PC-3 (cell line): ENCODE measurements at regions not wholly inside any gene's neighbourhood (a gene's known extent, or its start where the extent isn't known, plus 50 kb on each side); places are given as distances from the start of the nearest gene placed in this dataset.

Experiments
- ATAC-seq: fragments of 200-7000 bp; cut with Tn5 transposase; 2 replicates; pipeline ENCODE4 v1.9.1; 2020; ENCODE audit warnings: mild to moderate bottlenecking, moderate library complexity
- BruUV-seq: library from RNA; stranded (reverse); fragments of 400-500 nt; replicated peaks from 2 replicates; lab custom pipeline; 2021; lab: Mats Ljungman, UMichigan
- CTCF ChIA-PET: fragments of 300-600 bp; sonication (Branson Sonifier 250); formaldehyde crosslinking; loops from one replicate; lab custom pipeline; 2022; ENCODE audit warnings: antibody characterized with exemption; lab: Charles Lee
- POLR2A ChIA-PET: fragments of 300-600 bp; sonication (Branson Sonifier 250); formaldehyde crosslinking; loops from one replicate; lab custom pipeline; 2022; ENCODE audit warnings: antibody characterized with exemption; ENCODE audit not compliant: unreplicated experiment; lab: Charles Lee
- DNase-seq: peaks from one replicate; pipeline ENCODE4 v3.0.0-alpha.2; 2015
- H2AFZ ChIP-seq: fragments of 300-600 bp; sonication (generic); 2 replicates; pipeline ENCODE4 v1.6.0; 2016; ENCODE audit warnings: antibody characterized with exemption, low read length
- H3F3A ChIP-seq: fragments of 300-600 bp; sonication (generic); one replicate; pipeline ENCODE4 v1.6.0; 2017; ENCODE audit warnings: antibody characterized with exemption, low read length, control low read depth, mild to moderate bottlenecking; ENCODE audit not compliant: unreplicated experiment
- H3K27ac ChIP-seq: fragments of 300-600 bp; sonication (generic); 2 replicates; pipeline ENCODE4 v1.5.1; 2016; ENCODE audit warnings: mild to moderate bottlenecking, low read length
- H3K27me3 ChIP-seq: fragments of 300-600 bp; sonication (generic); 2 replicates; pipeline ENCODE4 v1.6.1; 2016; ENCODE audit warnings: low read length, mixed read lengths
- H3K36me3 ChIP-seq: fragments of 300-600 bp; sonication (generic); 2 replicates; pipeline ENCODE4 v1.6.1; 2016; ENCODE audit warnings: low read depth, mixed run types, low read length, mixed read lengths
- H3K4me1 ChIP-seq: fragments of 300-600 bp; sonication (generic); 2 replicates; pipeline ENCODE4 v1.5.1; 2016; ENCODE audit warnings: low read length; ENCODE audit not compliant: insufficient read depth
- H3K4me2 ChIP-seq: fragments of 300-600 bp; sonication (generic); 2 replicates; pipeline ENCODE4 v1.6.0; 2016; ENCODE audit warnings: low read length
- H3K4me3 ChIP-seq: fragments of 300-600 bp; sonication (generic); 2 replicates; pipeline ENCODE4 v1.5.1; 2016; ENCODE audit warnings: mild to moderate bottlenecking, low read length, mixed read lengths
- H3K79me2 ChIP-seq: fragments of 300-600 bp; sonication (generic); 2 replicates; pipeline ENCODE4 v1.6.1; 2017; ENCODE audit warnings: low read length, mixed read lengths
- H3K9ac ChIP-seq: fragments of 300-600 bp; sonication (generic); 2 replicates; pipeline ENCODE4 v1.6.0; 2016; ENCODE audit warnings: mild to moderate bottlenecking, low read length
- H3K9me2 ChIP-seq: fragments of 300-600 bp; sonication (generic); replicated peaks from 2 replicates; pipeline ENCODE4 v1.6.1; 2016; ENCODE audit warnings: mixed run types, low read length, mixed read lengths
- H3K9me3 ChIP-seq: fragments of 300-600 bp; sonication (generic); 2 replicates; pipeline ENCODE4 v1.6.1; 2016; ENCODE audit warnings: low read length, mixed read lengths
- H4K20me1 ChIP-seq: fragments of 300-600 bp; sonication (generic); 2 replicates; pipeline ENCODE4 v1.6.1; 2016; ENCODE audit warnings: low read length, mixed read lengths
- EZH2 ChIP-seq: fragments of 300-600 bp; sonication (generic); IDR thresholded peaks from one replicate; pipeline ENCODE4 v1.6.1; 2017; ENCODE audit warnings: antibody characterized with exemption, mild to moderate bottlenecking, low read length; ENCODE audit not compliant: unreplicated experiment
- EZH2phosphoT487 ChIP-seq: fragments of 300-600 bp; sonication (generic); IDR thresholded peaks from 2 replicates; pipeline ENCODE4 v1.6.1; 2018; ENCODE audit warnings: mild to moderate bottlenecking, antibody characterized with exemption, low read length, borderline replicate concordance
- intact Hi-C: fragments of 100-400 bp; cut with micrococcal nuclease; formaldehyde crosslinking; loops from 2 replicates; pipeline ENCODE4 v1.9.0; 2023
- TF ChIP-seq, protein P1 (sequence below): fragments of 300-600 bp; sonication (generic); conservative IDR thresholded peaks from 2 replicates; pipeline ENCODE4 v1.5.1; 2017; ENCODE audit warnings: antibody characterized with exemption, low read depth, mild to moderate bottlenecking, low read length

DNA sequence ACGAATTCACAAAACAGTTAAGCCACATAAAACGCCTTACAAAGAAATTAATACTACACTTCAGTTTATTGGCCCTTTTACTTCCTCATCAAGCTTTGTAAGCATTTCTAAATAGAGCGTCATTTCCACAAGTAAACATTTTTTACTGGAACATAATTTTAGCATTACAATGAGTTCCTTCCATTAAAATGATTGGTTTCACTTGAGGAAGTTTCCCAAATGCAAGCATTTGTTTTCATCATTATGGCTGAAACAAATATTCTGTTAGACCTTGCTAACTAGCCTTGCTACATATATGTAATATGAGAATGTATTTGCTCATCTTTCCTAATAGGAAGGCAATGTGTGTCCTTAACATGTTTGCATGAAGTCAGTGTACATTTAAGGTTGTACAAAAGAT is 579.1 kb downstream of the IRS1 start:
- Histone ChIP-seq H2AFZ (no peak overlapping the region), H3K79me2 (no peaks in the 10 kb centered on the region), H3K36me3 (no peaks in the 10 kb centered on the region), H3K4me1 (peaks cover 8% of the 10 kb centered on the region; the same call in 1 of the 2 replicates), H3K9ac (no peak overlapping the region), H3K9me3 (no peaks in the 10 kb centered on the region), H4K20me1 (no peaks in the 10 kb centered on the region), H3F3A (no peaks in the 10 kb centered on the region), H3K27ac (peak overlapping the region; percentile 27; the same call in 1 of the 2 replicates), H3K27me3 (no peaks in the 10 kb centered on the region), H3K9me2 (no peaks in the 10 kb centered on the region), H3K4me2 (no peak overlapping the region), H3K4me3 (no peak overlapping the region)
- CTCF ChIA-PET, result no interaction called here
- no TSS peak for BruUV-seq
- POLR2A ChIA-PET, result no interaction called here
- peak; percentile 49 for ATAC-seq
- peak; percentile 33 for DNase-seq
- intact Hi-C loops, result no loop called here
- TF ChIP-seq EZH2 (no peak), EZH2phosphoT487 (no peak)
- TF ChIP-seq, protein P1, sequence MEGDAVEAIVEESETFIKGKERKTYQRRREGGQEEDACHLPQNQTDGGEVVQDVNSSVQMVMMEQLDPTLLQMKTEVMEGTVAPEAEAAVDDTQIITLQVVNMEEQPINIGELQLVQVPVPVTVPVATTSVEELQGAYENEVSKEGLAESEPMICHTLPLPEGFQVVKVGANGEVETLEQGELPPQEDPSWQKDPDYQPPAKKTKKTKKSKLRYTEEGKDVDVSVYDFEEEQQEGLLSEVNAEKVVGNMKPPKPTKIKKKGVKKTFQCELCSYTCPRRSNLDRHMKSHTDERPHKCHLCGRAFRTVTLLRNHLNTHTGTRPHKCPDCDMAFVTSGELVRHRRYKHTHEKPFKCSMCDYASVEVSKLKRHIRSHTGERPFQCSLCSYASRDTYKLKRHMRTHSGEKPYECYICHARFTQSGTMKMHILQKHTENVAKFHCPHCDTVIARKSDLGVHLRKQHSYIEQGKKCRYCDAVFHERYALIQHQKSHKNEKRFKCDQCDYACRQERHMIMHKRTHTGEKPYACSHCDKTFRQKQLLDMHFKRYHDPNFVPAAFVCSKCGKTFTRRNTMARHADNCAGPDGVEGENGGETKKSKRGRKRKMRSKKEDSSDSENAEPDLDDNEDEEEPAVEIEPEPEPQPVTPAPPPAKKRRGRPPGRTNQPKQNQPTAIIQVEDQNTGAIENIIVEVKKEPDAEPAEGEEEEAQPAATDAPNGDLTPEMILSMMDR, result no peak

DNA sequence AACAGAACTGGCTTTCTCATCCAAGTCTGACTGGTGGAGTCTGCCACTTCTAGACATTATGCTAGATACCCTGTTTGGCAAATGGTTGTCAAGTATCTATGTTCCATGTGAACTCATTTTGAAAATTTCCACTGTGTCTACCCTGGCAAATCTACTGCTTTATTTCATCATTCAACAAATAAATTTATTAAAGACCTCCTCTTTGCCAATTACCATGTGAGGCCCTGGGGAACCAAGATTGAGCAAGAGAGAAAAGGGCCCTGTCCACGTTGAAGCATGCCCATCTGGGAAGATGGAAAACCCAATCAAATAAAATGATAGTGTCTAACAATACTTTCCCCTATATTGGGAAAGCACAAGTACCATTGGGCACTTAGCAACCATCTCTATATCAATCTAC is 582.4 kb downstream of the IRS1 start:
- CTCF ChIA-PET, result no interaction called here
- TF ChIP-seq, protein P1, result no peak
- ATAC-seq (no peak), DNase-seq (no peak)
- POLR2A ChIA-PET, result no interaction called here
- intact Hi-C loops, result loop anchor here (10.0 kb wide), 1 partner anchor 398 kb away; no protein-coding TSS in a partner anchor
- no TSS peak for BruUV-seq
- H3K9ac ChIP-seq, result no peak overlapping the region
- no peaks in the 10 kb centered on the region for H3K27me3 ChIP-seq
- no peaks in the 10 kb centered on the region for H3K36me3 ChIP-seq
- H3F3A ChIP-seq, result no peaks in the 10 kb centered on the region
- H3K4me1 ChIP-seq, result peaks cover 21% of the 10 kb centered on the region
- no peaks in the 10 kb centered on the region for H4K20me1 ChIP-seq
- H3K4me3 ChIP-seq, result no peak overlapping the region
- H3K4me2 ChIP-seq, result no peak overlapping the region
- H3K9me3 ChIP-seq, result no peaks in the 10 kb centered on the region
- H2AFZ ChIP-seq, result no peak overlapping the region
- H3K27ac ChIP-seq, result no peak overlapping the region
- no peaks in the 10 kb centered on the region for H3K9me2 ChIP-seq
- H3K79me2 ChIP-seq, result no peaks in the 10 kb centered on the region

DNA sequence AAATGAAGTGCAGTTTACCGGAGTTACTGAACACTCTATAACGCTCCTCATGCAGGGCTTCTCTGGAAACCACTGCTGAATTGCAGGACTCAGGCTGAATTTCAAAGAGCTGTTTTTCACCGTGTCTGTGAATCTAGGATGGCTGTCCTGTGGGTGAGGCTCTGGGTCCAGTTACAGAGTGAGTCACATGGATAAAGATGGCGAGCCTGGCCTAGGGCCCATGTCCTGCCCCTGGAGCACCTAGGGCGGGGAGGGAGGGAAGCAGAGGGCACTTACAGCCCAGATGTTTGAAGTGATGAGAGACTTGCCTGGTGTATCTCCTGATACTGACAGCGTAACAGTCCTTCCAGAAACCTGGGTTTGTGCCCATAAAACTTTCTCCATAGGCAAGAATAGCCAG is 583.0 kb downstream of the IRS1 start:
- Histone ChIP-seq H2AFZ (no peak overlapping the region), H3K27me3 (no peaks in the 10 kb centered on the region), H3K4me1 (peaks cover 27% of the 10 kb centered on the region), H4K20me1 (no peaks in the 10 kb centered on the region), H3K36me3 (no peaks in the 10 kb centered on the region), H3K9me2 (no peaks in the 10 kb centered on the region), H3K9me3 (no peaks in the 10 kb centered on the region), H3K79me2 (no peaks in the 10 kb centered on the region), H3K4me2 (no peak overlapping the region), H3K9ac (no peak overlapping the region), H3K4me3 (no peak overlapping the region), H3F3A (no peaks in the 10 kb centered on the region), H3K27ac (no peak overlapping the region)
- TF ChIP-seq, protein P1, result no peak
- no peak for TF ChIP-seq EZH2phosphoT487
- no peak for TF ChIP-seq EZH2
- POLR2A ChIA-PET, result no interaction called here
- ATAC-seq (no peak), DNase-seq (no peak)
- intact Hi-C loops, result loop anchor here (10.0 kb wide), 1 partner anchor 398 kb away; no protein-coding TSS in a partner anchor
- no TSS peak for BruUV-seq
- CTCF ChIA-PET, result no interaction called here
